ENCODE measurements at regions not wholly inside any gene's neighbourhood (a gene's known extent, or its start where the extent isn't known, plus 50 kb on each side); places are given as distances from the start of the nearest gene placed in this dataset.

GRCh38 chr6:43967719-43968091, 159.5 kb downstream of the MRPL14 start:
- Histone ChIP-seq H3K4me1 (ENCODE audit: control insufficient read depth in 2 of 2, insufficient read depth in 2 of 2, low read length in 2 of 2) (peaks cover 0 to 1% of the 10 kb centered on the region in 2 donors), H3K9me3 (ENCODE audit: control insufficient read depth in 2 of 2, insufficient read depth in 1 of 2, low read length in 1 of 2) (no peaks in the 10 kb centered on the region), H3K4me3 (ENCODE audit: low read length in 2 of 2) (no peak overlapping the region), H3K27ac (ENCODE audit: low read depth in 1 of 2, low read length in 1 of 2) (no peak overlapping the region), H3K36me3 (ENCODE audit: control insufficient read depth in 2 of 2, insufficient read depth in 2 of 2, low read length in 1 of 2) (no peaks in the 10 kb centered on the region), H3K27me3 (ENCODE audit: control insufficient read depth in 2 of 2, insufficient read depth in 1 of 2, low read length in 1 of 2) (no peaks in the 10 kb centered on the region)
- 97% methylated on average over 3 of the region's 3 CpGs for WGBS
- DNase-seq (ENCODE audit: low read depth in 6 of 9, low spot score in 9 of 9) = no peak

GRCh38 chr6:43966853-43967718, 160.2 kb downstream of the MRPL14 start:
- 88% methylated on average over 10 of the region's 10 CpGs for WGBS
- no peaks in the 10 kb centered on the region for H3K27me3 ChIP-seq (ENCODE audit: control insufficient read depth in 2 of 2, insufficient read depth in 1 of 2, low read length in 1 of 2)
- H3K9me3 ChIP-seq (ENCODE audit: control insufficient read depth in 2 of 2, insufficient read depth in 1 of 2, low read length in 1 of 2) = no peaks in the 10 kb centered on the region
- DNase-seq (ENCODE audit: low read depth in 6 of 9, low spot score in 9 of 9) = no peak
- H3K4me3 ChIP-seq (ENCODE audit: low read length in 2 of 2) = no peak overlapping the region
- H3K27ac ChIP-seq (ENCODE audit: low read depth in 1 of 2, low read length in 1 of 2) = no peak overlapping the region
- H3K36me3 ChIP-seq (ENCODE audit: control insufficient read depth in 2 of 2, insufficient read depth in 2 of 2, low read length in 1 of 2) = no peaks in the 10 kb centered on the region
- no peaks in the 10 kb centered on the region for H3K4me1 ChIP-seq (ENCODE audit: control insufficient read depth in 2 of 2, insufficient read depth in 2 of 2, low read length in 2 of 2)

GRCh38 chr6:43966374-43966658, 160.9 kb downstream of the MRPL14 start:
- H3K9me3 ChIP-seq (ENCODE audit: control insufficient read depth in 2 of 2, insufficient read depth in 1 of 2, low read length in 1 of 2) = no peaks in the 10 kb centered on the region
- no peak for DNase-seq (ENCODE audit: low read depth in 6 of 9, low spot score in 9 of 9)
- H3K4me1 ChIP-seq (ENCODE audit: control insufficient read depth in 2 of 2, insufficient read depth in 2 of 2, low read length in 2 of 2) = no peaks in the 10 kb centered on the region
- H3K4me3 ChIP-seq (ENCODE audit: low read length in 2 of 2) = no peak overlapping the region
- no peaks in the 10 kb centered on the region for H3K27me3 ChIP-seq (ENCODE audit: control insufficient read depth in 2 of 2, insufficient read depth in 1 of 2, low read length in 1 of 2)
- no peak overlapping the region for H3K27ac ChIP-seq (ENCODE audit: low read depth in 1 of 2, low read length in 1 of 2)
- H3K36me3 ChIP-seq (ENCODE audit: control insufficient read depth in 2 of 2, insufficient read depth in 2 of 2, low read length in 1 of 2) = no peaks in the 10 kb centered on the region

GRCh38 chr6:43965628-43966373, 161.5 kb downstream of the MRPL14 start:
- Histone ChIP-seq H3K36me3 (ENCODE audit: control insufficient read depth in 2 of 2, insufficient read depth in 2 of 2, low read length in 1 of 2) (no peaks in the 10 kb centered on the region), H3K9me3 (ENCODE audit: control insufficient read depth in 2 of 2, insufficient read depth in 1 of 2, low read length in 1 of 2) (no peaks in the 10 kb centered on the region), H3K27me3 (ENCODE audit: control insufficient read depth in 2 of 2, insufficient read depth in 1 of 2, low read length in 1 of 2) (no peaks in the 10 kb centered on the region), H3K4me3 (ENCODE audit: low read length in 2 of 2) (no peak overlapping the region), H3K4me1 (ENCODE audit: control insufficient read depth in 2 of 2, insufficient read depth in 2 of 2, low read length in 2 of 2) (no peaks in the 10 kb centered on the region), H3K27ac (ENCODE audit: low read depth in 1 of 2, low read length in 1 of 2) (no peak overlapping the region)
- DNase-seq (ENCODE audit: low read depth in 6 of 9, low spot score in 9 of 9) = no peak
- WGBS = 98% methylated on average over 3 of the region's 3 CpGs

- 91% methylated on average over 6 of the region's 6 CpGs for WGBS
- Histone ChIP-seq H3K27ac (ENCODE audit: low read depth in 1 of 2, low read length in 1 of 2) (no peak overlapping the region), H3K27me3 (ENCODE audit: control insufficient read depth in 2 of 2, insufficient read depth in 1 of 2, low read length in 1 of 2) (no peaks in the 10 kb centered on the region), H3K4me1 (ENCODE audit: control insufficient read depth in 2 of 2, insufficient read depth in 2 of 2, low read length in 2 of 2) (no peaks in the 10 kb centered on the region), H3K9me3 (ENCODE audit: control insufficient read depth in 2 of 2, insufficient read depth in 1 of 2, low read length in 1 of 2) (no peaks in the 10 kb centered on the region), H3K4me3 (ENCODE audit: low read length in 2 of 2) (no peak overlapping the region), H3K36me3 (ENCODE audit: control insufficient read depth in 2 of 2, insufficient read depth in 2 of 2, low read length in 1 of 2) (no peaks in the 10 kb centered on the region)
- no peak for DNase-seq (ENCODE audit: low read depth in 6 of 9, low spot score in 9 of 9)
Measured at GRCh38 chr6:43964659-43965570, 162.3 kb downstream of the MRPL14 start.

- WGBS = 94% methylated on average over 6 of the region's 6 CpGs
- no peaks in the 10 kb centered on the region for H3K36me3 ChIP-seq (ENCODE audit: control insufficient read depth in 2 of 2, insufficient read depth in 2 of 2, low read length in 1 of 2)
- DNase-seq (ENCODE audit: low read depth in 6 of 9, low spot score in 9 of 9) = no peak
- no peaks in the 10 kb centered on the region for H3K27me3 ChIP-seq (ENCODE audit: control insufficient read depth in 2 of 2, insufficient read depth in 1 of 2, low read length in 1 of 2)
- H3K4me3 ChIP-seq (ENCODE audit: low read length in 2 of 2) = no peak overlapping the region
- no peaks in the 10 kb centered on the region for H3K9me3 ChIP-seq (ENCODE audit: control insufficient read depth in 2 of 2, insufficient read depth in 1 of 2, low read length in 1 of 2)
- H3K27ac ChIP-seq (ENCODE audit: low read depth in 1 of 2, low read length in 1 of 2) = no peak overlapping the region
- H3K4me1 ChIP-seq (ENCODE audit: control insufficient read depth in 2 of 2, insufficient read depth in 2 of 2, low read length in 2 of 2) = no peaks in the 10 kb centered on the region
Measured at GRCh38 chr6:43963877-43964658, 163.2 kb downstream of the MRPL14 start.

GRCh38 chr6:43963203-43963602, 164.0 kb downstream of the MRPL14 start:
- 97% methylated on average over 1 of the region's 1 CpG for WGBS
- DNase-seq (ENCODE audit: low read depth in 6 of 9, low spot score in 9 of 9) = no peak
- H3K27ac ChIP-seq (ENCODE audit: low read depth in 1 of 2, low read length in 1 of 2) = no peak overlapping the region

GRCh38 chr6:43962458-43962857, 164.8 kb downstream of the MRPL14 start:
- Histone ChIP-seq H3K27ac (ENCODE audit: low read depth in 1 of 2, low read length in 1 of 2) (no peak overlapping the region), H3K4me3 (ENCODE audit: low read length in 2 of 2) (no peak overlapping the region), H3K9me3 (ENCODE audit: control insufficient read depth in 2 of 2, insufficient read depth in 1 of 2, low read length in 1 of 2) (no peaks in the 10 kb centered on the region), H3K27me3 (ENCODE audit: control insufficient read depth in 2 of 2, insufficient read depth in 1 of 2, low read length in 1 of 2) (no peaks in the 10 kb centered on the region), H3K36me3 (ENCODE audit: control insufficient read depth in 2 of 2, insufficient read depth in 2 of 2, low read length in 1 of 2) (no peaks in the 10 kb centered on the region), H3K4me1 (ENCODE audit: control insufficient read depth in 2 of 2, insufficient read depth in 2 of 2, low read length in 2 of 2) (no peaks in the 10 kb centered on the region)
- no peak for DNase-seq (ENCODE audit: low read depth in 6 of 9, low spot score in 9 of 9)
- 97% methylated on average over 5 of the region's 5 CpGs for WGBS

More at GRCh38 chr6:43963203-43963602, 164.0 kb downstream of the MRPL14 start:
- no peaks in the 10 kb centered on the region for H3K9me3 ChIP-seq (ENCODE audit: control insufficient read depth in 2 of 2, insufficient read depth in 1 of 2, low read length in 1 of 2)
- H3K27me3 ChIP-seq (ENCODE audit: control insufficient read depth in 2 of 2, insufficient read depth in 1 of 2, low read length in 1 of 2) = no peaks in the 10 kb centered on the region
- H3K4me1 ChIP-seq (ENCODE audit: control insufficient read depth in 2 of 2, insufficient read depth in 2 of 2, low read length in 2 of 2) = no peaks in the 10 kb centered on the region
- H3K4me3 ChIP-seq (ENCODE audit: low read length in 2 of 2) = no peak overlapping the region
- H3K36me3 ChIP-seq (ENCODE audit: control insufficient read depth in 2 of 2, insufficient read depth in 2 of 2, low read length in 1 of 2) = no peaks in the 10 kb centered on the region

All from thymus (tissue), 11 donors.